ENCODE measurements at regions not wholly inside any gene's neighbourhood (a gene's known extent, or its start where the extent isn't known, plus 50 kb on each side); places are given as distances from the start of the nearest gene placed in this dataset.

DNA sequence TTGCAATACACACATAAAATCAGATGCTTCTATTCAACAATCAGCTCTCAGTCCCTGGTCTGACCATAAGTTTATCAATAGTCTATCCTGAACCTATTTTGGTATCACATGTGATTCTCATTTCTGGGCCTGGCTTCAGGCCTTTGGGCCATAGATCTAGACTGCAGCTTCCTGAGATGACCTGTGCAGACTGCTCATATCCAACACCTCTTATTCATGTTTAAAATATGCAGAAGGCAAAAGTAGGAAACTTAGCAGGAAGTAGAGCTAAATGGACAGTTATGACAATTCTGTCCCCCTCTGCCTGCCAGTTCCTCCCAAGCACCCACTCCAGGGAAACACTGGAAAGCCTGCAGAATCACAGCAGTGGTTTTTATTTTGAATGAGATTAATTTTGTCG, 53.3 kb downstream of the C7orf25 start:
- DNase-seq (ENCODE audit: low read depth), result peak; percentile 72

DNA sequence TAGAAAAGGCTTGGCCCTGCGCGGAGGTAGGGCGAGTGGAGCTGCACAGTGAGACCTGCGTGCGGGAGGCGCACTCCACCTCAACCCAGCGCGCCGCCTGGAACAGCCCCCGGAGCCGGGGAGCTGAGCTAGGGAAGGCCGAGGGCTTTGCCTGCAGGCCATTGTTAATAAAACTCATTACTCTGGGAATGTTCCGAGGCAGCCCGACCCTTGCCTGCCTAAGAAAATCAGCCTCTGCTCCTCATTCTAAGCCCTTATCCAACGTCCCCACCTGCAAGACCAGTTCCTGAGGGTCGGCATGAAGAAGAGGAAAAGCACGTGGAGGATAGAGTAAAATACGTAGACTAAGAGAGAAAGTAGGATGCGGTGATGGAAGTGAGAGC, 55.3 kb downstream of the C7orf25 start:
- DNase-seq (ENCODE audit: low read depth), result no peak

DNA sequence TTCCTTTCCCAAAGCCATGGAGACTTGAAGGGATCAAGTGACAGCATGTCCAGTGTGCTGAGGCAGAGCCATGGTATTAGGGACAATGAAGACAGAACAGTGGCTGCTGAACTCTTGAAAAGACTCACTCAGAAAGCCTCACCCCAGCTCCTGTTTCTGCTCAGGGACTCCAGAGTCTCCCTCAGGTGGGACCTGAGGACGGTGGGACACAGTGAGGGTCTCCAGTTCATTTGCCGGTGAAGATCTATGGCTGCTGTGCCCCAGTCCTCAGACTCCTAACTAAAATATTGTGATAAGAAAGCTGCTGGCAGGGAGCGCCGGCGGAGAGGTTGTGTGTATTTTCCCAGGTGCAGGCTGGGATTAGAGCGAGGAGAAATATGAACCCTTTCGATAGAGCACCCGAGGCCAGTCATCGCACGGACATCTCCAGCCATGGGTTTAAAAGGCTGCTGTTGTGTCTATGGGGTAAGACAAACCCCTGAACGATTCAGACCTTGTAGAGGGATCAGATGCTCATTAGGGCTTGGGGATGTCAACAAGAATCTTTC, 57.2 kb downstream of the C7orf25 start:
- no peak for DNase-seq (ENCODE audit: low read depth)

DNA sequence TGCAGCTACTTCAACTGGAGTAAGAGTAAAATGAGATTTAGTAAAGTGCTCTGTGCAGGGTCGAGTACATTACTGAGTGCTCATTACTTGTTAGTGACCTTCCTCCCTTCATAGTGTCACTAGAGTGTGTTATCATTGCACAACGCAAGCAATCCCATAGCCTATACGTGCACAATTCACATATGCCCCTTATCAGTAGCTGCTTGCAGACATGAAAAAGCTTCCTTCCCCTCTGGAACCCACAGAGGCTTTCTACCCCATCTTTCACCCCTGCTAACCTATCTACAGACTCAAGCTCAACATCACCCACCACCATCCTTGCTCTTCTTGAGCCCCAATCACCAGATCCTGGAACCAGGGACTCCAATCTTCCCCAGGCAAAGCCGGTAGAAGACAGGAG, 59.3 kb downstream of the C7orf25 start:
- DNase-seq (ENCODE audit: low read depth), result no peak

DNA sequence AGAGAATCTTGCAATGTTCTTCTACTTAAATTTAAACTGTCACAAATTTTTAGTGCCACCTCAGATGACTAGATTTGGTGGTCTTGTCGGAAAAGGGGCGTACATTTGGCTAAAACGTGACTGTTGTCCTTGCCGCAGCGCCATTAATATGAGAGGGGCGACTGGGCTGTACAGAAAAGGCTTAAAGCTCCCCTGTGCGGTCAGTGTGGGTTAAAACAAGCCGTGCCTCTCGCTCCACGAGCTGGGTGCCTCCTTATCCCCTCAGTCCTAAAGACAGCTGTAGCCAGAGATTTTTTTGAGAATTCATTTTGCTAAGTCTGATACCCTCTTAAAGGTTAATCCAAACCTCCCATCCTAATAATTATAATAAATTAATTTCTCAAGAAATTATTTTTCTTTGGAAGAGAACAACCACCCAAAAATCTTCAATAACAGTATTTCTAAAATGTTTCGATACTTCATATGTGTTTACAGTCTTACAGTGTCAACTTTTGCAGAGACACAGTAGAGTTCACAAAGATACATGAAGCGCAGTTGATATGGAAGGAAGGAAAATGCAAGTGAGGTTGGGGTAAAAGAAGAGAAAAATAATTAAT, 68.6 kb downstream of the C7orf25 start:
- peak; percentile 47 for DNase-seq (ENCODE audit: low read depth)

DNA sequence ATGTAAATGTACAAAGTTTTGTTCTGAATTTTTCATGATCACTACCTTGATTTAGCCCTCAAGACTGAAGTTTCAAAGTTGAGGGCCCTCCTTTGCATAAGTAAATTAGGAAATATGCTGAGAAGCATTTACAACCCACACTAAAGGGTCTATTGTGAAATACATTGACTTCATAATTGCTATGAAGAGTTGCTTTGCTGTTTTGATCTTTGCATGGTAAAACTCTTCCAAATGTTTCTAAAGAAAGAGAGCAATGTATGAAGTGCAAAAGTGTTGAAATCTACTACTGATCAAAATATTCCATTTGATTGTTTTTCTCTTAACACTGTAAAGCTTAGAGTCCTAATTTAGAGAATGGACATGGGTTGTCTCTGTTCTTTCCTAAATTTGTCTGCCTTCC, 77.2 kb downstream of the C7orf25 start:
- DNase-seq (ENCODE audit: low read depth), result no peak

DNA sequence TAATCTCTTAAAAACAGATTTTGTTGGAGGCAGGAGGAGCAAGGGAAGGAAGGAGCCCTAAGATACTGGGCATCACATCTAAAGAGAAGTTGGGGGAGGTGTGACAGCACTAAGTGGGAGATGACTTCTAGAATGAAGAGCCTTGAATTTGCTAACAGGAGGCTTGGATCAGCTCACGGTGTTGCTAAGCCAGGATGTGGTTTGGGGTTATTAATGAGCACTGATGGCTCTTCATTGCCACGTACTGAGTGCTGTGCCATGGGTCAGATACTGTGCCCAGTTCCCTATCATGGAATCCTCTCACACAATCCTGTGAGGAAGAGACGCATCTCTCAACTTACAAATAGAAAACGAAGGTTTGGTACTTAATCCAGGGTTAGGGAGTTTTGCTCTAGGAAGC, 78.5 kb downstream of the C7orf25 start:
- DNase-seq (ENCODE audit: low read depth), result no peak

DNA sequence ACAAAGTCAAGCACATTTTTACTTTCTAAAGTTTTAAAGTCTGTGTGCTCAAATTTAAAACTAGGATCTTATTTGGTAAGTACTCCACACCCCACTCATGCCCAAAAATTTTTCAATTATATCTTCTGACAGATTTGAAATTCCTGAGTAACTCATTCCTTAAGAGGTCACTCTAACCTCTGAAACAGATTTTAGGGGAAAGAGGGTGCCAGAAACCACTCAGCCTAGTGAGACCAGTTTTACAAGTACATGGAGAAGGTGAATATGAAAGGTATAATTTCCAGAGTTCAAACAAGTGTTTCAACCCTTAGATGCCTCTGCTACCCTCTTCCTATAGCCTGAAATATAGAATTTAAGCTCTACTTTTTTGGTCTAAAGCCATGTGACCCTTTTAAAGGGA, 79.2 kb downstream of the C7orf25 start:
- no peak for DNase-seq (ENCODE audit: low read depth)

DNA sequence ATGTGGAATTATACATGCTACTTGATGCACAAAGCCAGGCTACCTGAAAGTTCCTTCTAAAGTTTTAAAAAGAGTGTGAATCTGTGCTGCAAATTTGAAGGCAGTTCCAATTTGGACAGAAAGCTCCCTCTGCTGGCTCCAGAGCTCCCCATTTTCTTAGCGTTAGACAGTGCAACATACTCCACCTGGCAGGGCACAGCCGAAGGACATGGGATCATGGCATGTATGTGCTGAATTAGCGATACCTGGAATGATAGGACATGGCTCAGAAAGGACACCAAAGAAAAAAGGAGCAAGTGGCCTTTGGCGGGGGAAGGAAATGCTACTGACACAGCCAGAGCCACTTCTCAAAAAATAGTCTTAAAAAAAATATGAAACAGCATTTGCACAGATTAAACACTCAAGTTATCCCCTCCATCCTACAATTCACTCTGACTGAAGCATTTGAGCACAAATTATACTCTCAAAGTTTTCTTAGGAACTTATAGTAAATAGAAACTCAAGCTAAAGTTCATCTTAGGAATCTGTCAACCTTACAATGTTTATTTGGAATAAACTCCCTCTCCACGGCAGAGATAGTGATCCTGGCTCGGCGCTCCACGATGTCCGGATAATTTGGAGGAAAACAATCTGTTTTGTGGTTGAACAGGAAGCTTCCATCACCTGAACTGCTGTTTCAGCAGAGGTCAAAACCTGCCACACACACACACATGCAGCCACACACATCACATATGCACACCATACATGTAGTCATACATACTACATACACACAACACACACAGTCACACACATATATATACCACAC, 80.0 kb downstream of the C7orf25 start:
- DNase-seq (ENCODE audit: low read depth), result peak; percentile 53

DNA sequence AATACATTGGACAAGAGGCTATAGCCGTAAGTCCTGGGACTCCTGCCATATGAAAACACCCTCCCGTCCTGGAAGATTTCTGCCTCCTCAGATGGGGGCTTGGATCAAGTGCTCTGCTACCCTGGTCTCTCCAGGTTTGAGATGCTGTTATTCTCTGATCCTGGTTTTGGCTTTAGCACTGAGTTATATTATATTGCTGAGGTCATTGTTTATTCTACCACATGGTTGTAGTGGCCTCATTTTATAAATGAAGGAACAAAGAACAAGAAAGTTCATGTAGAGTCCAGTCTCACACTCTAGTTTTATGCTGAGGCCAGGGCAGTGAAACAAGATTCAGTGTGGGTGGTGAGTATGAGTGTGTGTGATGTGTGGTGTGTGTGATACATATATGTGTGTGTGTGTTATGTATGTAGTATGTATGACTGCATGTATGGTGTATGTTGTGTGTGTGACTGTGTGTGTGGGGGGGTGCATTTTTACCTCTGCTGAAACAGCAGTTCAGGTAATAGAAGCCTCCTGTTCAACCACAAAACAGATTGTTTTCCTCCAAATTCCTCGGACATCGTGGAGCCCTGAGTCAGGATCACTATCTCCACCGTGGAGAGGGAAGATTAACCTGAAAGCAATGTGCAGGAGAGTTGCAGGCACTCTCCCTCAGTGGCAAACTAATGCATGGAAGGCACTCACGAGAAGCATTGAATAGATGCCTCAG, 80.7 kb downstream of the C7orf25 start:
- DNase-seq (ENCODE audit: low read depth), result no peak

DNA sequence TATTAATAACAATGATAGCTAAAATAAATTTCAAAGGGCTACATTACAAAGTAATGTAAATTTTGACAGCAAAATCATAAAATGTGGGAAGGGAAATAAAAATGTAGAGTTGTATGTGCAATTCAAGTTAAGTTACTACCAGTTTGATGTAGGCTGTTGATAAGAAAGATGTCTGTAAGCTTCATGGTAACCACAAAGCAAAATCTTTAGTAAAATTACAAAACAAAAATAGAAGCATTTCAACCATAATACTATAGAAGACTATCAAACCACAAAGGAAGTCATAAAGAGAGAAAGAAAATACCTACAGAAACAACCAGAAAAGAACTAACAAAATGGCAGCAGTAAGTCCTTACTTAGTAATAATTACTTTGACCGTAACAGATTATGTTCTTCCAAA, 99.1 kb downstream of the C7orf25 start:
- no peak for DNase-seq (ENCODE audit: low read depth)

DNA sequence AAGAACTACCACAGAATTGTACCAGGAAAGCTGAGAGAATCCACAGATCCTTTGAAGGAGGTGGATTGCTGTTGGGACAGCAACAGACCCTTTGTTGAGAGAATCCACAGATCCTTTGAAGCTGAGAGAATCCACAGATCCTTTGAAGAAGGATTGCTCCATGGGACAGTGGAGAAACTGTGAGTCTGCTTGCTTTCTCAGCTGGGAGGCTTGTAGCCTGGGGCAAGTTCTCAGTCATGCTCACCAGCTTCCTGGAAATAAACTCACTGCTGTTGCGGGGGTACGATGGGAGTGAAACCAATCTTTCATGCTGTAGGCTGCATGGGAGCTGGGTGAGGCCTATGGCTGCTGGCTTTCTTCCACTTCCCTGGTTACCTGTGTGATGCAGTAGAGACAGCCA, 106.3 kb downstream of the C7orf25 start:
- peak; percentile 10 for DNase-seq (ENCODE audit: low read depth)

DNA sequence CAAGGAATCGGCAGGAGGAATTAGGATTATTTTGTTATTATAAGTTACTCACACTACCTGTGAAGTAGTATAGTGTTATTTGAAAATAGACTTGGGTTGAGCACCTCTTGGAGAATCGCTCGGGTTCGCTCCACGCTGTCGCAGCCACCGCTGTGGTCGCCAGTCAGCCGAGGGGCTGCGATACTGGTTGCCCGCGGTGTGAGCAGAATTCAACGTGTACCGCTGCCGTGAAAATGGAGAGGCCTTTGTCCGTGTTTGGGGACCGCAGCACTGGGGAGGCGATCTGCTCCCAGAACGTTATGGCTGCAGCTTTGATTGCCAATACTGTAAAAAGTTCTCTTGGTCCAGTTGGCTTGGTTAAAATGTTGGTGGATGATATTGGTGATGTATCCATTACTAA, 117.2 kb downstream of the C7orf25 start:
- DNase-seq (ENCODE audit: low read depth), result no peak

DNA sequence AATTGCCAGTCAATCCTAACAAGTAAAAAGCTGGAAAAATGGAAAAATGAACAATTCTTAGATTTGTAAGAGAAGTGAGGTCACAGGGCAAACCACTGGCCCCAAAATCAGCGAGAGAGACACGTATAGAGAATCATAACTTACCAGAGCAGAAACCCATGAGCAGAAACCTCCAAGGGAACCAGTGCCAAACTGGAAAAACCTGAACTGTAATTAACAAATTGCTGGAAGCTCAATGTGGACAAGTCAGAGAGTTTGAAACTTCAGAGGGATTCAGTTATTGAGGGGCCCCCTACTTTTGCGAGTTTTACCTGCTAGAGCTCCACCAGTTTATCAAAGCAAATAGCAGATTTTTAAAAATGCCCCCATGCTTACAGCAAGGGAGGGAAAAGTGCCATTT, 119.0 kb downstream of the C7orf25 start:
- DNase-seq (ENCODE audit: low read depth), result no peak

DNA sequence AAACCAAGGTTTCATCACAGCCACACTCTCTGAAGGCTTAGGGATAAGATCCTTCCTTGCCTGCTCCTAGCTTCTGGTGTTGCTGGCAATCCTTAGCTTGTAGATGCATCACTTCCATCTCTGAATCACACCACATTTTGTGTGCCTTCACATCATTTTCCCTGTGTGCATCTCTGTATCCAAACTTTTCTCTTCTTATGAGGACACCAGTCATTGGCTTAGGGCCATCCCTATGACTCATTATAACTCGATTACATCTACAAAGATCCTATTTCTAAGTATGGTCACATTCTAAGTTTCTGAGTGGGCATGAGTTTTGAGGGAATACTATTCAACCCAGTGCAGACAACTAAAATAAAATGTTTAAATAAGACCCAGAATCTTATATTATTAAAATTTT, 121.7 kb downstream of the C7orf25 start:
- peak; percentile 43 for DNase-seq (ENCODE audit: low read depth)

DNA sequence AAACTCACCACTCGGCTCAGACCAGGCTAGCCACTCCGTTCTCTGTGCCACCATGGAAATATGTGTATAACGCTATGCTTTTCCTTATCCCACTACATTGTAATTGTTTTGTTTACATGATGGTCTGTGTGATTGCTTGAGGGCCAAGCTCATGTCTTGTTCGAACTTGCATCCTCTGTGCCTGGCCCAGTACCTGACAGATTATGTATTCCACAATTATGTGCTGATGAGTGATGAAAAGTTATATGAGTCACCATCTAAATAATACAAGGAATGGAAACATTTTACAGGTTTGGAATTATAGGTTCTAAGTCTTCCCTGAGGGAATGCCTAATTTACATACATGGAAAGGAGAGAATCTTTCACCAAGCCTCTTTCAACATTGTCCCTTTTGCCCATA, 137.4 kb downstream of the C7orf25 start:
- no peak for DNase-seq (ENCODE audit: low read depth)

DNA sequence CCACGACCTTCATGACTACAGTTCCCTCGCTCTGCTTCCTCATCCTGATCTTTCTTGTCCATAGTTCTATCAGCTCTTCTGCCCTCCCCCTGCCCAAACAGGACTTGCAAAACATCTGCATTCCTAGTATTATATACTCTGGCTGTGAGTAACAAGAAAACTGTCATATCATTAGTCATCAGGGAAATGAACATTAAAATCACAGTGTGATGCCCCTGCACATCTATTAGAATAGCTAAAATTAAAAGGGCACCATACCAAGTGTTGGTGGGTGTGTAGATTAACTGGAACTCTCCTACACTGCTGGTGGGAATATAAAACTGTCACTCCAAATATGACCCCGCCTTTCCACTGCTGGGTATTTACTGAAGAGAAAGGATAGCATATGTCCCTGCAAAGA, 141.8 kb downstream of the C7orf25 start:
- DNase-seq (ENCODE audit: low read depth), result peak; percentile 36

DNA sequence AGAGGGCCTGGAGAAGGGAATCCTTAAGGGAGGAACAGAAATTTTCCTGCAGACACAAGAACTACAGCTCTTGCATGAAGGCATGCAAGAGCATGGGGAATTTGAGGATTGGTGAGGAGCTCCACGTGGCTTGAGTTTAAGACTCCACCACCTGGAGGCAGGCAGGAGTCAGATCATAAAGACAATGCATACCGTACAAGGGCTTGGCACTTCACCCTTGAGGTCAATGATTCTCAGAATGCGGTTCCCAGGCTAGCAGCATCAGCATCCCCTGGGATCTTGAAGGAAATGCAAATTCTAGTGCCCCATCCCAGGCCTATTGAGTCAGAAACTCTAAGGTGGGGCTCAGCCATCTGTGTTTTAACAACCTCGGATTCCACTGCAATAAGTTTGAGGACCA, 143.8 kb downstream of the C7orf25 start:
- no peak for DNase-seq (ENCODE audit: low read depth)

DNA sequence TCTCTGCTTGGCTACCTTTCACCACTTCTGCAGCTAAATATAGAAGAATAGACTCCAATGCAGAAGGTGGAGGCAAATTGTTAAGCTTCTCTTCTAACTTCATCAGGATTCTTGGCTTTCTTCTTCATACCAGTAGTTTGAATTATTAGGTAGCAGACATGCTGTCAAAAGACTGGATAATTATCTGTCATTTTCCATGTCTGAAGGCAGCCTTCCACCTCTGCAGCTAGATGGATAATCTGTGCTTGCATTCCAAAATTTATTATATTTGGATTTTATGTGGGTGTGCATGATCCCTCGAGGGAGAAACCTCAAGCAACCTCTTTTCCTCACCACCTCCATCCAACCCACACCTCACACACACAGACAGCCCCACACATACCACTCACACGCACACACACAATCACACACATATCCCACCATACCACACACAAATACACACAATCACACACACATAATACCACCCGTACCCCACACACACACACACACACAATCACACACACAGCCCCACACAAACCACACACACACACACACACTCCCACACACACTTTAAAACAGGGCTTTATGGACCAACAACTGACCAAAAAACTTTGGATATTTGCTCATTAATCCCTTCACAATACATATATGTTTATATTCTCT, 145.0 kb downstream of the C7orf25 start:
- DNase-seq (ENCODE audit: low read depth), result no peak

DNA sequence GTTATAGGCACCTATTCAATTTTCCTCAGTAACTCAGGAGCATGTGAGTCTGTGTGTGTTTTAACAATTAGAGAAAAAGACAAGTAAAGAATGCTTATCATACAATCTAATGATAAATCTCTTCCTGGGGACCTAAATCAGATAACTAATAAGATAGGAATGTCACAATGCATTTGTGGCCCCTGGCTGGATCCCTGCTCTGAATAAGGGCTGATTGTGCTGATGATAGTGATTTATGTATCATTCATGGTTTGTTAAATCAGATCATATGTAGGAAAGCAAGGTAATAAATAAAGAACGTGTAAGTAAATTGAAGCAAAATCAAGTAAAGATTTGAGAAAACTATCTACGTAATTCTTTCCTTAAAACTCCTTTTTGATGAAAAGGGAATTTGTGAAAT, 145.9 kb downstream of the C7orf25 start:
- peak; percentile 5 for DNase-seq (ENCODE audit: low read depth)

DNA sequence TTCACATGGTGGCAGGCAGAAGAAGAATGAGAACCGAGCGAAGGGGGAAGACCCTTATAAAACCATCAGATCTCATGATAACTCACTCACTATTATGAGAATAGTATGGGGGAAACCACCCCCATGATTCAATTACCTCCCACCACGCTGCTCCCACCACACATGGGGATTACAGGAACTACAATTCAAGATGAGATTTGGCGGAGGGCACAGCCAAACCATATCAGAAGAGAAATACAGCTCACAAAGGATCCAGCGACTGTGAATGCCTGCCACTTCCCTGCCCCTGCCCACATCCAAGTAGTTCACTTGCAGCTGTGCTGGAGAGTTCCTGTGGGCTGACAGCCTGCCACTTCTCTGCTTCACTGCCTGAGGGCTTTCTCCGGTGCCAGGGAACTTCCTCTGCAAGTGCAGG, 148.7 kb downstream of the C7orf25 start:
- DNase-seq (ENCODE audit: low read depth), result no peak

DNA sequence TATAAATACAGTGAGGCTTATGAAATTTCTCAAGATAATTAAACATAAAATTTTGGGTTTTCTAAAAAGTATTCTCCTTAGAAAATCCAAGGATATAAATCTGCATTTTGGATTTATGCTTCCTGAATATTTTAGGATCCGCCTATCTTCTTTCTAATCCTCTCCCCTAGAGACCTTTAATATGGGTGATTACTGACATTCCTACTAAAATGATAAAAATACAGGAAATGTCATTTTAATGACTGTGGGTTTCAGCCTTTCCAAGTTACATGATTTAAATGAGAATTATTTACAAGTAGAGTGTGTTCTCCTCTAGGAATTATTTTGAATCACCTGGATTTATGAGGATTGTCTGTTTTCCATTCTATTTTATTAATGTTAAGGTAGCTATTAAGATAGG, 150.4 kb downstream of the C7orf25 start:
- no peak for DNase-seq (ENCODE audit: low read depth)

DNA sequence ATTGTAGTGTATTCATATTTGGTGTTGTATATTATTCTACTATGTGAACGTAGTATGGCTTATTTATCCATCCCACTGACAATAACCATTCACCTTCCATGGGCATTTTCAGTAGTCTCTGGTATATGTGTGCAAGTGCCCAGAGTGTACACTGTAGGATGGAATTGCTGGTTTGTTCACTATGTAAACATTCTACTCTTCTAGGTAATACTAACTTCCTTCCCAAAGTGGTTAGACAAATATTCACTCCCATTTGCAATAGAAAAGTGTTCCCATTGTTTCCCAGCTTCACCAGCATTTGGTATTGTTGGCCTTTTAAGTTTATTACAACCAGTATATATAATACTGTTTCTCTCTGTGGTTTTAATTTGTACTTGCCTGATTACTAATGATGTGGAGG, 153.7 kb downstream of the C7orf25 start:
- DNase-seq (ENCODE audit: low read depth), result no peak
